Osteoblast (primary cell): ENCODE measurements at regions not wholly inside any gene's neighbourhood (a gene's known extent, or its start where the extent isn't known, plus 50 kb on each side); places are given as distances from the start of the nearest gene placed in this dataset.

ENCODE experiments used
- DNase-seq: peaks from one replicate; pipeline ENCODE4 v3.0.0; 2011; ENCODE audit warnings: low spot score, mixed read lengths; ENCODE audit not compliant: insufficient read length; ENCODE audit errors: missing footprints
- H2AFZ ChIP-seq: 2 replicates; pipeline ENCODE4 v1.6.0; 2011; ENCODE audit warnings: mild to moderate bottlenecking, low read length
- H3K27ac ChIP-seq: 2 replicates; pipeline ENCODE4 v1.5.1; 2011; ENCODE audit warnings: mild to moderate bottlenecking, low read depth, low read length, moderate library complexity
- H3K27me3 ChIP-seq: 2 replicates; pipeline ENCODE4 v1.6.0; 2012; ENCODE audit warnings: mild to moderate bottlenecking, control low read depth, inconsistent platforms, low read length, moderate library complexity; ENCODE audit not compliant: insufficient read depth
- H3K36me3 ChIP-seq: 2 replicates; pipeline ENCODE4 v1.5.1; 2011; ENCODE audit warnings: mild to moderate bottlenecking, low read length, control low read depth, moderate library complexity; ENCODE audit not compliant: insufficient read depth
- H3K4me1 ChIP-seq: 2 replicates; pipeline ENCODE4 v1.5.1; 2011; ENCODE audit warnings: mild to moderate bottlenecking, low read length, control low read depth, moderate library complexity; ENCODE audit not compliant: insufficient read depth
- H3K4me2 ChIP-seq: 2 replicates; pipeline ENCODE4 v1.6.0; 2011; ENCODE audit warnings: mild to moderate bottlenecking, low read length; ENCODE audit not compliant: insufficient read depth
- H3K4me3 ChIP-seq: fragments of 200-600 bp; sonication (generic); 3 replicates; pipeline ENCODE4 v1.5.1; 2012; ENCODE audit warnings: mild to moderate bottlenecking, low read length, inconsistent platforms; ENCODE audit not compliant: insufficient read depth
- H3K79me2 ChIP-seq: 2 replicates; pipeline ENCODE4 v1.6.0; 2012; ENCODE audit warnings: mild to moderate bottlenecking, low read length, control low read depth, inconsistent platforms; ENCODE audit not compliant: insufficient read depth
- H3K9me3 ChIP-seq: 2 replicates; pipeline ENCODE4 v1.5.1; 2011; ENCODE audit warnings: low read depth, low read length, control low read depth
- H4K20me1 ChIP-seq: 2 replicates; pipeline ENCODE4 v1.6.0; 2012; ENCODE audit warnings: mild to moderate bottlenecking, low read length, control low read depth; ENCODE audit not compliant: insufficient read depth
- TF ChIP-seq, protein P1 (sequence below): IDR thresholded peaks from 2 replicates; pipeline ENCODE4 v1.5.1; 2011; ENCODE audit warnings: mild to moderate bottlenecking, low read depth, low read length, moderate library complexity; ENCODE audit errors: extremely low read depth

- no peak for DNase-seq
- no peaks in the 10 kb centered on the region for H3K36me3 ChIP-seq
- H4K20me1 ChIP-seq = no peaks in the 10 kb centered on the region
Measured at GRCh38 chr12:83541446-83541845, 854.7 kb downstream of the TMTC2 start.

GRCh38 chr12:83538361-83538965 lies 851.8 kb downstream of the TMTC2 start:
- peak; percentile 48 for DNase-seq
- no peaks in the 10 kb centered on the region for H3K27me3 ChIP-seq
- TF ChIP-seq, protein P1, sequence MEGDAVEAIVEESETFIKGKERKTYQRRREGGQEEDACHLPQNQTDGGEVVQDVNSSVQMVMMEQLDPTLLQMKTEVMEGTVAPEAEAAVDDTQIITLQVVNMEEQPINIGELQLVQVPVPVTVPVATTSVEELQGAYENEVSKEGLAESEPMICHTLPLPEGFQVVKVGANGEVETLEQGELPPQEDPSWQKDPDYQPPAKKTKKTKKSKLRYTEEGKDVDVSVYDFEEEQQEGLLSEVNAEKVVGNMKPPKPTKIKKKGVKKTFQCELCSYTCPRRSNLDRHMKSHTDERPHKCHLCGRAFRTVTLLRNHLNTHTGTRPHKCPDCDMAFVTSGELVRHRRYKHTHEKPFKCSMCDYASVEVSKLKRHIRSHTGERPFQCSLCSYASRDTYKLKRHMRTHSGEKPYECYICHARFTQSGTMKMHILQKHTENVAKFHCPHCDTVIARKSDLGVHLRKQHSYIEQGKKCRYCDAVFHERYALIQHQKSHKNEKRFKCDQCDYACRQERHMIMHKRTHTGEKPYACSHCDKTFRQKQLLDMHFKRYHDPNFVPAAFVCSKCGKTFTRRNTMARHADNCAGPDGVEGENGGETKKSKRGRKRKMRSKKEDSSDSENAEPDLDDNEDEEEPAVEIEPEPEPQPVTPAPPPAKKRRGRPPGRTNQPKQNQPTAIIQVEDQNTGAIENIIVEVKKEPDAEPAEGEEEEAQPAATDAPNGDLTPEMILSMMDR = no peak
- H3K4me2 ChIP-seq = no peak overlapping the region
- H2AFZ ChIP-seq = no peak overlapping the region
- no peaks in the 10 kb centered on the region for H3K79me2 ChIP-seq
- no peaks in the 10 kb centered on the region for H3K36me3 ChIP-seq
- no peak overlapping the region for H3K27ac ChIP-seq
- no peaks in the 10 kb centered on the region for H3K9me3 ChIP-seq
- H3K4me3 ChIP-seq = no peak overlapping the region
- no peaks in the 10 kb centered on the region for H3K4me1 ChIP-seq
- no peaks in the 10 kb centered on the region for H4K20me1 ChIP-seq

More at GRCh38 chr12:83541446-83541845, 854.7 kb downstream of the TMTC2 start:
- Histone ChIP-seq H3K4me3 (no peak overlapping the region), H2AFZ (no peak overlapping the region), H3K27me3 (no peaks in the 10 kb centered on the region), H3K9me3 (no peaks in the 10 kb centered on the region), H3K27ac (no peak overlapping the region), H3K4me1 (no peaks in the 10 kb centered on the region), H3K79me2 (no peaks in the 10 kb centered on the region), H3K4me2 (no peak overlapping the region)
- TF ChIP-seq, protein P1 = no peak

GRCh38 chr12:83537428-83538053 lies 850.8 kb downstream of the TMTC2 start:
- Histone ChIP-seq H2AFZ (no peak overlapping the region), H3K4me2 (no peak overlapping the region), H3K79me2 (no peaks in the 10 kb centered on the region), H3K27me3 (no peaks in the 10 kb centered on the region), H3K9me3 (no peaks in the 10 kb centered on the region), H4K20me1 (no peaks in the 10 kb centered on the region), H3K4me3 (no peak overlapping the region), H3K27ac (no peak overlapping the region), H3K4me1 (no peaks in the 10 kb centered on the region), H3K36me3 (no peaks in the 10 kb centered on the region)
- TF ChIP-seq, protein P1 = no peak
- no peak for DNase-seq

- no peaks in the 10 kb centered on the region for H3K27me3 ChIP-seq
Measured at GRCh38 chr12:83536496-83536895, 849.8 kb downstream of the TMTC2 start.

More at GRCh38 chr12:83536496-83536895, 849.8 kb downstream of the TMTC2 start:
- DNase-seq = no peak
- H3K4me2 ChIP-seq = no peak overlapping the region
- no peaks in the 10 kb centered on the region for H3K79me2 ChIP-seq
- H3K36me3 ChIP-seq = no peaks in the 10 kb centered on the region
- no peak overlapping the region for H2AFZ ChIP-seq
- no peak overlapping the region for H3K27ac ChIP-seq
- H3K4me3 ChIP-seq = no peak overlapping the region
- no peaks in the 10 kb centered on the region for H3K4me1 ChIP-seq
- TF ChIP-seq, protein P1 = no peak
- H3K9me3 ChIP-seq = no peaks in the 10 kb centered on the region
- no peaks in the 10 kb centered on the region for H4K20me1 ChIP-seq
